Muscle of back (tissue), 3 donors: ENCODE measurements at regions not wholly inside any gene's neighbourhood (a gene's known extent, or its start where the extent isn't known, plus 50 kb on each side); places are given as distances from the start of the nearest gene placed in this dataset.

Source experiments
- DNase-seq, 3 donors: peaks; one replicate each; pipeline versions ENCODE4 v3.0.0 to v3.0.0-alpha.2; 2013

- no peak for DNase-seq
Measured at GRCh38 chr20:7085467-7085866, 318.0 kb downstream of the BMP2 start.

GRCh38 chr20:7087803-7088202, 320.3 kb downstream of the BMP2 start:
- no peak for DNase-seq

DNA sequence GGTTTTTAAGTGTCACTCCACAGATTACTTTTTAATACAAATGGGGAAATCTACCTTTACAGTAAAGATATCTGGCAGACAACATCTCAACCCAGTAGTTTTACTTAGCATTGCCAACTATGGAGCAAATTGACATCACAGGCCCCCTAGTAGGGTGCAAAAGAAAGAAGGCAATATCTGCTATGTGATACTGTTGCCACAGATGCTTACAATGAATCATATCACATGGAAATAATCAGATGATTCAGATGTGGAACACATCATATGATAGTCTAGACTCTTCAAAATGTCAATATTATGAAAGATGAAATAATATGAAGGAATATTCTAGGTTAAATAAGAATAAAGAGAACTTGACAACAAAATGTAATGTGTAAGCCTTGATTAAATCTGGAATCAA, 322.5 kb downstream of the BMP2 start:
- DNase-seq = no peak

GRCh38 chr20:7090811-7091210, 323.3 kb downstream of the BMP2 start:
- no peak for DNase-seq

- no peak for DNase-seq
Measured at GRCh38 chr20:7091655-7092054, 324.2 kb downstream of the BMP2 start.

DNA sequence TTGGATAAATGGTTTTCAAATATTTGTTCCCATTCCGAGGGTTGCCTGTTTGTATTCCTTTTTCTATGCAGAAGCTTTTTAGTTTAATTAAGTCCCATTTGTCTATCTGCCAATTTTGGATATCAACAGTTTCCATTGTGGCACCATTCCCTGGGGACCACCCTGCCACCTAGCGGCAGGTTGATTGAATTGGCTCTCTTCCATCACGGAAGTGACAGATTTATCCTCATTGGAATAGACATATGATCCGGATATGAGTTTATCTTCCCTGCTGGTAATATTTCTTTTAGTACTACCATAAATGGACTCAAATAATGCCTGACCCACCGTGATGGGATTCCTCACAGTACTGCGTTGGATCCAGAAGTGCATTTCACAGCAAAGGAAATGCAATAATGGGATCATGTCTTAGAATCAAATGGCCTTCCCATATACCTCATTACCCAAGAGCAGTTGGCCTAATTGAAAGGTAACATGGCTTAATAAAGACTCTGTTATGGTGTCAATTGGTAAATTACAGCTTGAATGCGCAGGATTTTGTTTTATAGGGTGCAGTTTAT, 327.0 kb downstream of the BMP2 start:
- peak in 1 of 3 donors; percentile 2 for DNase-seq

DNA sequence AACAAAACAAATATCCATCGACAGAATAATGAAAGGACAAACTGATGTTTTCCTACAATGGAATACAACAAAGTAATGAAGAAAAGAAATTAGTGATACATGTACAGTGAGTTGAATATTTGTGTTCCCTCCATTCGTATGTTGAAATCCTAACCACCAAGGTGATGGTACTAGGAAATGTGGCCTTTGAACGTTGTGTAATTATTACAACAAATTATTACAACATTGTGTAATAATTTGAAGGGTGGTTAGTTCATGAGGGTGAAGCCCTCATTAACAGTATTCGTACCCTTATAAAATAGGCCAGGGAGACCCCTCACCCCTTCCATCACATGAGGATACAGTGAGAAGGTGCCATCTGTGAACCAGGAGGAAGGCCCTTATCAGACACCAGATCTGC, 339.4 kb downstream of the BMP2 start:
- DNase-seq = no peak

- DNase-seq = no peak
Measured at GRCh38 chr20:7108929-7109328, 341.4 kb downstream of the BMP2 start.

- peak; percentile 5 to 6 (median 5) for DNase-seq
Measured at GRCh38 chr20:7113577-7114466, 346.3 kb downstream of the BMP2 start.

GRCh38 chr20:7123457-7123856, 356.0 kb downstream of the BMP2 start:
- no peak for DNase-seq

GRCh38 chr20:7124120-7124519, 356.6 kb downstream of the BMP2 start:
- no peak for DNase-seq

DNA sequence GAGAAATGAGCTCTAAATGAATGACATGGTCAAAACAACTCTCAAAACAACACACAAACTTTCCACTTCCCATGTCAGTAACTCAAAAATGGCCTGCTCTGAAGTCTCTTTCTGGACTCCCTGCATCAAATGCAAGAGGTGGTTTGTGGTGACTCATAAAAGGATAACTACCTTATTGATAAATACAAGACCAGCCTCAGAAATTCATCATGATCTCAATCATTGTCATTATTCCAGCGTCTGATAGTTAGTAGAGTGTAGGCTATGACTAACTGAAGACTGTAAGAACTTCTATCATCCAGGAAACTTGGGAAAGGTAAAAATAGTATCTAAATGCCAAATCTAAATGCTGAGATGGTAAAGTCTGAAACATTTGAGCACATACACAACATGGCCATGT, 369.4 kb downstream of the BMP2 start:
- DNase-seq = no peak

DNA sequence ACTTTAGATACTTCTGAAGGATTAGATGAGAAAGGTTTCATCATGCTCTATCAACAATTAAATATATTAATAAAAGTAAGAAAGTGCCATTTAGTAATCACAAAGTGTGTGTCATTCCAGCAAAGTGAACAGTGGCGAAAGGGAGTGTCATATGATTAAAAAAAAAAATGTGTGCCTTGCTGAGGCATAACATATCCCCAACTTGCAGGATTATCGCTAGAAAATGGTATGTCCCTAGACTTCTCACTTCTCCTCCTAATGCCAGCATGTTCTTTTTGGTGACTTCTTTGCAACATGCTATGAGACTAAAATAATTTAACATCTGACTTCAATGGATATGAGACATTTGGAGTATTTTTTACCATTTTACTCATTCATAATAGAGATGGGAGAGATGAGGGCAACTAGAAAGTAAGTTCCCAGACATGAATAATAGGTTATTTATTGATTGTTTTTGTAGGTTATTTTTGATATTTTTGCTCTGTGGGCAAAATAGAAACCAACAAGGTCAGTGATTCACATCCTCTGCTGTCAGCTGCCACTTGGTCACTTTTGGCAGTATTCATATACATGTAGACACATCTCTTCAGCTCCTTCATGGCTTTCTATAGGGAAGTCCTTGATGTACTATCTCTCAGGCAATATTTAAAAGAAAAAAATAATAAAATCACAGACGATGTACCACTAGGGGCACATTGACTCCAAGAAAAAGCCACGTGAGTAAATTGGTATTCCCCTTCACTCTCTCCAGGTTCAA, 370.1 kb downstream of the BMP2 start:
- DNase-seq = no peak

DNA sequence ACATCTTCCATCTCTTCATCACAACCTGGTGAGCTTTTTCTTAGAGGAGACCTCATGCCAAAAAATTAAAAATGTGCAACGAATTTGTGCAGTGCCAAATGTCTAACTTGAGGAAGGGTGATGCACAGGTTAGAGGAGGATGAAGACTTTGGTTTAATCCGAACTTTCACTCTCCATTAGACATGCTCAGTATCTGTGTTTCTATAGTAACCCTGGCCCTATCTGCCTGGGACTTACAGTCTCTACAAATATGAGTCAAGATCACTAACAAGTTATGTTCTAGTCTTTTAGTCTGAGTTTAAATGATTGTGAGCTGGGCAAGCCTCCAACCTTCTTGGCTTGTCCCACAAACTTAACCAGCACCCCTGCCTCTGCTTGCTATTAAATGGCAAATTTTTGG, 377.0 kb downstream of the BMP2 start:
- DNase-seq = no peak

DNA sequence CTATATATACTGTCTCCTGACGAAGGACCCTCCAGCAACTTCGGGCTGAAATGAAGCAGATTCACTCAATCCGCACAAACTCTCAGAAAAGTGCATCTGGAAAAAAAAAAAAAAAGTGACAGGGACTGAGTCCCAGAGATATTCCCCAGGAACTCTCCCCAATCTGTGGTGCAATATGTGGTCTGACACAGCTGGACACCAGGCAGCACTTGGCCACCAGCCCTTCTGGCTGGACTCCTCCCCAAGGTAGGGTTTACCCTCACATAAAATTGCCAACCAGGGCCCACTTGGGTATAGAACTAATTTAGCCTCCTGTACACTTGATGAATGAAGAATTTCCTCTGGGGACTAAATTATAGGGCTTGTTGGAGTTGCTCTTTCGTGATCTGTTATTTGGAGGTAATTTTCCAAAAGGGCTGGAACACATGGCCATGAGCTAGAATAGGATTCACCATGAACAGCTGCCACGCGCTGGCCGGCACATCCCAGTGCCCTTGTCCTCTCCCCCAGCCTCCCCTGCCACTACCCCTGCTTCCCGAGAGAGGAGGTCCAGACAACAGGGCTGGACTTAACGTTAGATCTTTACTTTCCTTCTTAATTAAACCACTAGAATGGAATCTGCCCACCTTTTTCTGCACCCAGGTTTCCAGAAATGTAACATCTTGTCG, 379.2 kb downstream of the BMP2 start:
- DNase-seq = peak in 1 of 3 donors; percentile 11

- DNase-seq = no peak
Measured at GRCh38 chr20:7147220-7147601, 379.7 kb downstream of the BMP2 start.

DNA sequence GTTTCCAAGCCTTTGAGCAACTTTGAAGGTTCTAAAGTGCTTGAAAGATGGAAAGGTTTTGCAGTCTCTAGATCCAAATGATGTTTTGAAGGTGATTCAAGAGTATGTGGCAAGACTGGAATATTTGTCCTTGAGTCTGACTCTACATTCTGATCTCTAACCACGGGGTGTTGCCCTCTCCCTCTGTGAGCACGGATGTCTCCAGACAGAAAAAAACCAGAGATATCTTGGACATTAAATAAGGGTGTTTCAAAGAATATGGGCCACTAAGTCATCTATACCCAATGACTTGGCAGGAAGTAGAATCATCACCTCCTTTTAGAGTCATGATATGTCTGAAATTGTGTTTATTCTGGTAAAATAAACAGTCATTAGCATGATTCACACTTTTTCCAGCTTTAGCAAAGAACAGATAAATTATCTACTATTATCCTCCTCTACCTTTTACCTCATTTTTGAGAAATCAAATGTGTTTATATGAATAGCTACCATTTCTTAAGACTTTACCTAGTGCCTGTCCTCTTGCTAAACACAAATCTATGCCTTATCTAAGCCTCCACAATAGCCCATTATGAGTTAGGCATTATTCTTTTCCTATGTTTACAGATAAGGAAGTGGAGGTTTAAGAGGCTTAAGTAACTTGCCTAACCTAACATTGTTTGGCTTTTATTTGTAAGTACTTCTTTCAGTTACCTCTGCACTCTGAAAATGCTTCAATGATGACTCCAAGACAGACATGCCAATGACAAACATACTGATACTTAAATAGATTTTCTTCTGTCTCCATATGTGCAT, 384.4 kb downstream of the BMP2 start:
- no peak for DNase-seq

DNA sequence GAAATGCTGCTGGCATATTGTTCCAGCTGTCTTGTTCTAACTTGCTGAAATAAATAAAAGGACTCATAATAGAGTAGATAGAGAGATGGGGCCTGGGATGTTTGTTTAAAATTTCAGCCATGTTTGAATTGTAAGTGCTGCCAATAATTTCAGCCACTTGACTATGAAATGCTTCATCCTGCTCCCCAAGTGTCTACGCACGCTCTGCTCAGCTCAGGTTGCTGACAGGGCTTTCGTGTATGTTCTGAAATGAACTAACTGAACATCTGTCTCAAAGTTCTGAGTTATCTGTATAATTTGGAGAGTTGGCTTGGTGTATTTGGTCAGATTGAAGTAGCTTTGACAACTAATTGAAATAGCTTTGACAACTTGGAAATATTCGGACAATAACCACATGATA, 387.8 kb downstream of the BMP2 start:
- DNase-seq = no peak

- no peak for DNase-seq
Measured at GRCh38 chr20:7155794-7156193, 388.3 kb downstream of the BMP2 start.

- DNase-seq = no peak
Measured at GRCh38 chr20:7159903-7160302, 392.4 kb downstream of the BMP2 start.

DNA sequence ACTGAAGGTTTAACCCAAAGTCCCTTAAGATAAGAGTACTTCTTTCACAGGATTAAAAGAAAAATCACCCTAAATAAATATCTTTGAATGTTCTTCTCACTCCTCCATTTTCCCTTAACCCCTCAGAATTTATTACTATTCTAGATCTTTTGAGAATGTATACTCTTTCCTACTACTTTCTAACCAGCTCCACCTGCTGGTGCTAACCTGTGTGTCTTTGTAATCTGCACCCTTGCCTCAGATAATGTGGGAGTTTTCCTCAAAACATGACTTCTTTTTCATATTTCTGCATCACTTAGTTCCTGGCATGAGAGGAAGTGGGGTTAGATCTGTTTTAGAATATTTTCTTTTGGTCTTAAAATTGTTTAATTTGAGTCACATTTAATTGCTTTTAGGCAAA, 394.2 kb downstream of the BMP2 start:
- DNase-seq = peak in 1 of 3 donors; percentile 11
